MM.1S (cell line): ENCODE measurements at regions not wholly inside any gene's neighbourhood (a gene's known extent, or its start where the extent isn't known, plus 50 kb on each side); places are given as distances from the start of the nearest gene placed in this dataset.

Source experiments
- DNase-seq: peaks from one replicate; pipeline ENCODE4 v3.0.0-alpha.2; 2015
- H2AFZ ChIP-seq: fragments of 300-600 bp; sonication (generic); 2 replicates; pipeline ENCODE4 v1.6.0; 2016; ENCODE audit warnings: antibody characterized with exemption, low read length
- H3F3A ChIP-seq: fragments of 300-600 bp; sonication (generic); 2 replicates; pipeline ENCODE4 v1.6.1; 2016; ENCODE audit warnings: mild to moderate bottlenecking, antibody characterized with exemption, low read length, moderate library complexity, mixed read lengths; ENCODE audit not compliant: insufficient read depth
- H3K27ac ChIP-seq: fragments of 300-600 bp; sonication (generic); 2 replicates; pipeline ENCODE4 v1.5.1; 2016; ENCODE audit warnings: mild to moderate bottlenecking, low read length
- H3K27me3 ChIP-seq: fragments of 300-600 bp; sonication (generic); replicated peaks from 2 replicates; pipeline ENCODE4 v1.6.0; 2016; ENCODE audit warnings: low read length; ENCODE audit not compliant: insufficient read depth
- H3K36me3 ChIP-seq: fragments of 300-600 bp; sonication (generic); replicated peaks from 2 replicates; pipeline ENCODE4 v1.6.1; 2016; ENCODE audit warnings: mild to moderate bottlenecking, low read length, mixed read lengths; ENCODE audit not compliant: insufficient read depth
- H3K4me1 ChIP-seq: fragments of 300-600 bp; sonication (generic); 2 replicates; pipeline ENCODE4 v1.6.1; 2016; ENCODE audit warnings: low read length, mixed read lengths
- H3K4me2 ChIP-seq: fragments of 300-600 bp; sonication (generic); 2 replicates; pipeline ENCODE4 v1.6.0; 2016; ENCODE audit warnings: low read depth, low read length
- H3K4me3 ChIP-seq: fragments of 300-600 bp; sonication (generic); 2 replicates; pipeline ENCODE4 v1.5.1; 2016; ENCODE audit warnings: low read length, mixed read lengths
- H3K79me2 ChIP-seq: fragments of 300-600 bp; sonication (generic); 2 replicates; pipeline ENCODE4 v1.6.1; 2016; ENCODE audit warnings: mixed run types, low read length, mixed read lengths
- H3K9ac ChIP-seq: fragments of 300-600 bp; sonication (generic); 2 replicates; pipeline ENCODE4 v1.6.1; 2016; ENCODE audit warnings: low read length, mixed read lengths
- H3K9me2 ChIP-seq: fragments of 300-600 bp; sonication (generic); replicated peaks from 2 replicates; pipeline ENCODE4 v1.6.1; 2016; ENCODE audit warnings: mild to moderate bottlenecking, low read length, mixed read lengths; ENCODE audit not compliant: insufficient read depth
- H3K9me3 ChIP-seq: fragments of 300-600 bp; sonication (generic); replicated peaks from 2 replicates; pipeline ENCODE4 v1.6.1; 2016; ENCODE audit warnings: mild to moderate bottlenecking, low read length, mixed read lengths; ENCODE audit not compliant: insufficient read depth
- H4K20me1 ChIP-seq: fragments of 300-600 bp; sonication (generic); 2 replicates; pipeline ENCODE4 v1.6.1; 2016; ENCODE audit warnings: mild to moderate bottlenecking, low read length, moderate library complexity, mixed read lengths; ENCODE audit not compliant: insufficient read depth
- CTCF ChIP-seq: fragments of 300-600 bp; sonication (generic); IDR thresholded peaks from 2 replicates; pipeline ENCODE4 v1.5.1; 2016; ENCODE audit warnings: antibody characterized with exemption, low read length, mixed read lengths
- EZH2 ChIP-seq: fragments of 300-600 bp; sonication (generic); optimal IDR thresholded peaks from 2 replicates; pipeline ENCODE3; 2017; ENCODE audit warnings: low read depth, mild to moderate bottlenecking, antibody characterized with exemption, low read length, mixed read lengths
- EZH2phosphoT487 ChIP-seq: fragments of 300-600 bp; sonication (generic); IDR thresholded peaks from 2 replicates; pipeline ENCODE4 v1.6.1; 2018; ENCODE audit warnings: antibody characterized with exemption, low read length

GRCh38 chr2:175540421-175540820, 358.9 kb upstream of the ATP5MC3 start:
- Histone ChIP-seq H3K79me2 (no peaks in the 10 kb centered on the region), H3K9me3 (no peaks in the 10 kb centered on the region), H3K4me1 (no peaks in the 10 kb centered on the region), H2AFZ (no peak overlapping the region), H3K27ac (no peak overlapping the region), H4K20me1 (no peaks in the 10 kb centered on the region), H3K9ac (no peak overlapping the region), H3K9me2 (no peaks in the 10 kb centered on the region), H3K4me2 (no peak overlapping the region), H3K36me3 (no peaks in the 10 kb centered on the region), H3K4me3 (no peak overlapping the region), H3K27me3 (no peaks in the 10 kb centered on the region), H3F3A (no peaks in the 10 kb centered on the region)
- TF ChIP-seq EZH2 (no peak), CTCF (no peak), EZH2phosphoT487 (no peak)
- no peak for DNase-seq

GRCh38 chr2:175539122-175539521, 357.6 kb upstream of the ATP5MC3 start:
- Histone ChIP-seq H3K4me1 (no peaks in the 10 kb centered on the region), H3K4me2 (no peak overlapping the region), H3K9ac (no peak overlapping the region), H3K4me3 (no peak overlapping the region), H3F3A (no peaks in the 10 kb centered on the region), H3K27ac (no peak overlapping the region), H3K27me3 (no peaks in the 10 kb centered on the region), H4K20me1 (no peaks in the 10 kb centered on the region), H3K9me3 (no peaks in the 10 kb centered on the region), H2AFZ (no peak overlapping the region), H3K36me3 (no peaks in the 10 kb centered on the region), H3K79me2 (no peaks in the 10 kb centered on the region), H3K9me2 (no peaks in the 10 kb centered on the region)
- no peak for DNase-seq
- no peak for TF ChIP-seq EZH2
- no peak for TF ChIP-seq CTCF
- TF ChIP-seq EZH2phosphoT487: no peak

GRCh38 chr2:175536059-175536458, 354.5 kb upstream of the ATP5MC3 start:
- H3K79me2 ChIP-seq: no peaks in the 10 kb centered on the region
- TF ChIP-seq EZH2phosphoT487 (no peak), CTCF (no peak), EZH2 (no peak)
- H2AFZ ChIP-seq: no peak overlapping the region
- no peaks in the 10 kb centered on the region for H3K36me3 ChIP-seq
- no peaks in the 10 kb centered on the region for H4K20me1 ChIP-seq
- no peak overlapping the region for H3K9ac ChIP-seq
- no peak overlapping the region for H3K27ac ChIP-seq
- no peak for DNase-seq
- no peaks in the 10 kb centered on the region for H3K4me1 ChIP-seq
- H3K4me2 ChIP-seq: no peak overlapping the region
- H3K9me3 ChIP-seq: no peaks in the 10 kb centered on the region
- no peaks in the 10 kb centered on the region for H3K27me3 ChIP-seq
- H3F3A ChIP-seq: no peaks in the 10 kb centered on the region
- H3K9me2 ChIP-seq: no peaks in the 10 kb centered on the region
- no peak overlapping the region for H3K4me3 ChIP-seq

- DNase-seq: no peak
- H3K4me2 ChIP-seq: no peak overlapping the region
These were observed 354.1 kb upstream of the ATP5MC3 start for GRCh38 chr2:175535631-175536030.

More at GRCh38 chr2:175535631-175536030, 354.1 kb upstream of the ATP5MC3 start:
- no peaks in the 10 kb centered on the region for H3K9me2 ChIP-seq
- H3K9ac ChIP-seq: no peak overlapping the region
- no peak overlapping the region for H2AFZ ChIP-seq
- no peaks in the 10 kb centered on the region for H3K4me1 ChIP-seq
- H3F3A ChIP-seq: no peaks in the 10 kb centered on the region
- no peaks in the 10 kb centered on the region for H3K9me3 ChIP-seq
- no peaks in the 10 kb centered on the region for H3K79me2 ChIP-seq
- TF ChIP-seq CTCF (no peak), EZH2phosphoT487 (no peak), EZH2 (no peak)
- no peak overlapping the region for H3K4me3 ChIP-seq
- no peaks in the 10 kb centered on the region for H4K20me1 ChIP-seq
- no peak overlapping the region for H3K27ac ChIP-seq
- no peaks in the 10 kb centered on the region for H3K27me3 ChIP-seq
- H3K36me3 ChIP-seq: no peaks in the 10 kb centered on the region
